ENCODE measurements at regions not wholly inside any gene's neighbourhood (a gene's known extent, or its start where the extent isn't known, plus 50 kb on each side); places are given as distances from the start of the nearest gene placed in this dataset.

DNA sequence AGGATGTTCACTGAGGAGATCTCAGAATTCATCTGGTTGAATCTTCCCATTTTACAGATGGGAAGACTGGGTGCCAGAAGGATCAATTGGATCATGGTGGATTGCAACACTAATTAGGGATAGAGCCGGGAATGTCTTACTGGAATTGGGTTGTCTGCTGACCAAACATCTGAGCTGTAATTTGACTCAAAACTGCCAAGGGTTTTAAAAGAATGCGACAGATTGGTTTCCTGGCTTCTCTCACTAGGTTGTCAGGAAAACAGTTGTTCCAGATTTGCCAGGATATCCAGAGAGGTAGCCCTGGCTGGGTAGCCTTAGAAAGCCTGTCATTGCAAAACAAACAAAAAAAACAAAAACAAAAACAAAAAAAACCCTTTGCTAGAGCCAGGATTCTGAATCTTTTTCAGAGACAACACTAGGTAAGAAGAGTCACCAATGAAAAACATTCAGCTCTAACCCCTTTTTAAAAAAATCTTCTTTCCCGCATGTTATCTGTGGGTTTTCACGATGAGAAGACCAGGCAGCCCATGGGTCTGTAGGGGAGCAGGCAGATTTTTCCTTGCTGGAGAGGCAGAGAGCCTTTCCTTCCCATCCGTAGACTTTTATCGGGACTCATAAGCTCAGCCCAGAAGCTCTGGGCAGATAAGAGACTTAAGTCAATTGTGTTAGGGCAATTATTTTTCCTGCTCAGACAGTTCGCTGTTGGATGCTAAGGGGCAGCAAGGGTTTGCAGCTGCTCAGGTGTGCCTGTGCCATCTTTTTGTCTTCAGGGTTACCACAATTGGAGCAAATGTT lies 418.9 kb downstream of the PRDM2 start:
- Histone ChIP-seq H3K36me3 (ENCODE audit: insufficient read depth, low read length, poor library complexity, severe bottlenecking) (no peaks in the 10 kb centered on the region), H3K27ac (ENCODE audit: low read depth, low read length, poor library complexity, severe bottlenecking) (no peak overlapping the region), H3K4me3 (ENCODE audit: low read depth, low read length, poor library complexity, severe bottlenecking) (no peak overlapping the region), H3K4me1 (ENCODE audit: insufficient read depth, low read length, poor library complexity, severe bottlenecking) (peaks cover 18% of the 10 kb centered on the region), H3K27me3 (replicated peaks; ENCODE audit: insufficient read depth, low read depth, low read length, poor library complexity) (peaks cover 5% of the 10 kb centered on the region), H3K9me3 (ENCODE audit: low read depth, low read length, poor library complexity, severe bottlenecking) (peaks cover 9% of the 10 kb centered on the region)
- POLR2A ChIA-PET (ENCODE audit: low non-redundant PET) = no interaction called here
- intact Hi-C loops (cut with micrococcal nuclease; ENCODE audit: unreplicated experiment) = loop anchor here (10.0 kb wide), 5 partner anchors 246 to 616 kb away; no protein-coding TSS in a partner anchor
- CTCF ChIA-PET = no interaction called here
- no TSS peak for BruUV-seq (replicated peaks)
- no peak for TF ChIP-seq EZH2 (IDR thresholded peaks at IDR 0.05; ENCODE audit: borderline replicate concordance, low read depth, low read length, poor library complexity, severe bottlenecking)
- TF ChIP-seq, protein P1, sequence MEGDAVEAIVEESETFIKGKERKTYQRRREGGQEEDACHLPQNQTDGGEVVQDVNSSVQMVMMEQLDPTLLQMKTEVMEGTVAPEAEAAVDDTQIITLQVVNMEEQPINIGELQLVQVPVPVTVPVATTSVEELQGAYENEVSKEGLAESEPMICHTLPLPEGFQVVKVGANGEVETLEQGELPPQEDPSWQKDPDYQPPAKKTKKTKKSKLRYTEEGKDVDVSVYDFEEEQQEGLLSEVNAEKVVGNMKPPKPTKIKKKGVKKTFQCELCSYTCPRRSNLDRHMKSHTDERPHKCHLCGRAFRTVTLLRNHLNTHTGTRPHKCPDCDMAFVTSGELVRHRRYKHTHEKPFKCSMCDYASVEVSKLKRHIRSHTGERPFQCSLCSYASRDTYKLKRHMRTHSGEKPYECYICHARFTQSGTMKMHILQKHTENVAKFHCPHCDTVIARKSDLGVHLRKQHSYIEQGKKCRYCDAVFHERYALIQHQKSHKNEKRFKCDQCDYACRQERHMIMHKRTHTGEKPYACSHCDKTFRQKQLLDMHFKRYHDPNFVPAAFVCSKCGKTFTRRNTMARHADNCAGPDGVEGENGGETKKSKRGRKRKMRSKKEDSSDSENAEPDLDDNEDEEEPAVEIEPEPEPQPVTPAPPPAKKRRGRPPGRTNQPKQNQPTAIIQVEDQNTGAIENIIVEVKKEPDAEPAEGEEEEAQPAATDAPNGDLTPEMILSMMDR (conservative IDR thresholded peaks at IDR 0.05; ENCODE audit: low read depth, low read length) = no peak
- no peak for DNase-seq (ENCODE audit: low spot score)

DNA sequence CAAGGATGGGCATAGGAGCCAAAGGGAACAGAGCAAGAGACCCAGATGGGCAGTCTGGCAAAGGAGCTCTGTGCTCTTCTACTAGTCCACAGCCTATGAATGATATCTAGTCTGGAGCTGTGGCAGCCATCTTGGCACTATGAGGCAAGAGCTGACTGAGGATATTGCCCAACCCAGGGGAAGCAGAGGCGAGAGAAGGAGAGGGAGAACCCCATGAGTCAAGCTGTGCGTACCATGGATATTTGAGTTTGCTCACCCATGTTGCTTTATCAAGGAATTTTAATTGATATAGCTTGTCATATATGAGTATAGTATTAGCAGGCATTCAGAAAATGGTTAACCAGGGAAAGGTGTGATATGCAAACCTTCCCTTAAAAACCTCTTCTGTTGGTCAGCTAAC lies 420.9 kb downstream of the PRDM2 start:
- BruUV-seq (replicated peaks) = no TSS peak
- TF ChIP-seq EZH2 (IDR thresholded peaks at IDR 0.05; ENCODE audit: borderline replicate concordance, low read depth, low read length, poor library complexity, severe bottlenecking) = no peak
- TF ChIP-seq, protein P1 (conservative IDR thresholded peaks at IDR 0.05; ENCODE audit: low read depth, low read length) = no peak
- Histone ChIP-seq H3K4me1 (ENCODE audit: insufficient read depth, low read length, poor library complexity, severe bottlenecking) (no peaks in the 10 kb centered on the region), H3K4me3 (ENCODE audit: low read depth, low read length, poor library complexity, severe bottlenecking) (no peak overlapping the region), H3K27me3 (replicated peaks; ENCODE audit: insufficient read depth, low read depth, low read length, poor library complexity) (peaks cover 5% of the 10 kb centered on the region), H3K9me3 (ENCODE audit: low read depth, low read length, poor library complexity, severe bottlenecking) (peaks cover 9% of the 10 kb centered on the region), H3K36me3 (ENCODE audit: insufficient read depth, low read length, poor library complexity, severe bottlenecking) (no peaks in the 10 kb centered on the region), H3K27ac (ENCODE audit: low read depth, low read length, poor library complexity, severe bottlenecking) (no peak overlapping the region)
- no peak for DNase-seq (ENCODE audit: low spot score)
- intact Hi-C loops (cut with micrococcal nuclease; ENCODE audit: unreplicated experiment) = no loop called here
- CTCF ChIA-PET = interaction anchor here (0.6 kb wide), 1 partner anchor 297 kb away, joined by 3 read pairs; no protein-coding TSS in a partner anchor
- POLR2A ChIA-PET (ENCODE audit: low non-redundant PET) = no interaction called here

DNA sequence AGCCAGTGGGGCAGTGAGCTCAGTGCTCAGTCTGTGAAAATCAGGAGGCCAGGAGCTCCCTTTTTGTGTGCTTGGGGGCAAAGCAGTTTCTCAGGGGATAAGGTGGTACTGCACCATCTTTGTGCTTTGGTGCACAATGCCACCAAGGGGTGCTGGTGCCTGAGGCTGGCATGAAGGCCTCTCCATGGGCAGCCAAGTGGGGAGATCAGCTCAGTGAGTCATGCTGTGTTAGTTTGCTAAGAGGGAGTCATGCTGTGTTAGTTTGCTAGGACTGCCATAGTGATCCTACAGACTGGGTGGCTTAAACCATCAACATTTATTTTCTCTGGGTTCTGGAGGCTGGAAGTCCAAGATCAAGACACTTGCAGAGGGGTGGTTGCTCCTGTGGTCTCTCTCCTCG lies 428.1 kb downstream of the PRDM2 start:
- Histone ChIP-seq H3K4me1 (ENCODE audit: insufficient read depth, low read length, poor library complexity, severe bottlenecking) (no peaks in the 10 kb centered on the region), H3K27me3 (replicated peaks; ENCODE audit: insufficient read depth, low read depth, low read length, poor library complexity) (no peaks in the 10 kb centered on the region), H3K36me3 (ENCODE audit: insufficient read depth, low read length, poor library complexity, severe bottlenecking) (no peaks in the 10 kb centered on the region), H3K4me3 (ENCODE audit: low read depth, low read length, poor library complexity, severe bottlenecking) (no peak overlapping the region), H3K27ac (ENCODE audit: low read depth, low read length, poor library complexity, severe bottlenecking) (no peak overlapping the region), H3K9me3 (ENCODE audit: low read depth, low read length, poor library complexity, severe bottlenecking) (no peaks in the 10 kb centered on the region)
- POLR2A ChIA-PET (ENCODE audit: low non-redundant PET) = no interaction called here
- CTCF ChIA-PET = no interaction called here
- intact Hi-C loops (cut with micrococcal nuclease; ENCODE audit: unreplicated experiment) = no loop called here
- BruUV-seq (replicated peaks) = no TSS peak
- no peak for DNase-seq (ENCODE audit: low spot score)
- no peak for TF ChIP-seq EZH2 (IDR thresholded peaks at IDR 0.05; ENCODE audit: borderline replicate concordance, low read depth, low read length, poor library complexity, severe bottlenecking)
- TF ChIP-seq, protein P1 (conservative IDR thresholded peaks at IDR 0.05; ENCODE audit: low read depth, low read length) = no peak

Measured in A673 (cell line).